Suppressor macrophage treated with lipopolysaccharide for 4 hours (primary cell): ENCODE measurements at regions not wholly inside any gene's neighbourhood (a gene's known extent, or its start where the extent isn't known, plus 50 kb on each side); places are given as distances from the start of the nearest gene placed in this dataset.
A peak's percentile ranks its signal among the peaks of the same experiment; 100 is the strongest.

Experiments used
- DNase-seq: peaks from one replicate; pipeline ENCODE4 v3.0.0-alpha.2; 2020

DNA sequence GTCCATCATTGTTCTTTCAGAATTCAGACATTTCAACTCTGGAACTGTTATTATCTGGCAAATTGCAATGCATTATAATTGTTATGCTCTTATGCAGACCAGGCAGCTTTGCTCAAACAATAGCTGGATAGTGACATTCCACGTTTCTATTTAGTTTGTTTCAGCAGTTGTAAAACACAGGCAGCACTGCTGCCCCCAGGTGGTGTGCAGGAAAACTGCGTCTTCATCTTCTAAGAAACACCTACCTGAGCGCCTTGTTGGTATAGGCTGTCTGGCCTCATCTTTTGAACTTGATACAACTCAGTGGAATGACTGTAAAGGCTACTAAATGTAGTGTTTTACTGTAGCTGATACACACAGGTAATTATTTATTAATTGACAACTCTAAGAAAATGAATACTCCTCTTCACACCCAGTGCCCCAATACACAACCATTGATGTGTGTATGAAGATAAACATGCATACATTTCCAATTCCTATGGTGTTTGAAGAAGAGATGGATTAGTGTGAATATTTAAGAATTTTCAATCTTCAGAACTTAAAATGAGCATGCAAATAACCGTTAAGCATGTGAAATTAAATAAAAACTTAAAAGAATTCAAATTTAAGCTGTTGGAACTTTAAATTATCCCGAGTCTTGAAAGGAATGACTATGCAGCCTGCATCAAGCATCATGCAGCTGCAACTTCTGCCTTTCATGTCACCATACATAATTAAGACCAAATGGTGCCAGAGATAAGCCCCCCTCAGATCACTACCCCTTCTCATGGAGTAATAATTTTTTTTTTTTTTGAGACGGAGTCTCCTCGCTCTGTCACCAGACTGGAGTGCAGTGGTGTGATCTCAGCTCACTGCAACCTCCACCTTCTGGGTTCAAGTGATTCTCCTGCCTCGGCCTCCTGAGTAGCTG, 85.6 kb downstream of the CD8B2 start:
- DNase-seq, result peak; percentile 47

DNA sequence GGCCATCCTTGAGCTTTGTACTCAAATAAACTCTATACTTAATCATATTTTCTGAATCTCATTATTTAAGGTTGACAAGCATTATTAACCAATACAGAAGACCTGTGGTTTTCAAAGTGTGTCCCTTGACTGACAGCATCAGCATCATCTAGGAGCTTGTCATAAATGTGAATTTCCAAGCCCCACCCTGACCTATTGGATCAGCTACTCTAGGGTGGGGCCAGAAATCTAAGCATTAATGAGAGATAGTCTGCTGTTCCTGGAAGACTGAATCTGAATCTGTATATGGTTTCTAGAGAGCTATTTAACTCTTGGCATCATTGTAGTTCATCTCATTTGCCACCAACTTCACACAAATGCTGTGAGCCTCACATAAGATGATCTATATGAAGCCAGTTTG, 86.6 kb downstream of the CD8B2 start:
- DNase-seq, result no peak

DNA sequence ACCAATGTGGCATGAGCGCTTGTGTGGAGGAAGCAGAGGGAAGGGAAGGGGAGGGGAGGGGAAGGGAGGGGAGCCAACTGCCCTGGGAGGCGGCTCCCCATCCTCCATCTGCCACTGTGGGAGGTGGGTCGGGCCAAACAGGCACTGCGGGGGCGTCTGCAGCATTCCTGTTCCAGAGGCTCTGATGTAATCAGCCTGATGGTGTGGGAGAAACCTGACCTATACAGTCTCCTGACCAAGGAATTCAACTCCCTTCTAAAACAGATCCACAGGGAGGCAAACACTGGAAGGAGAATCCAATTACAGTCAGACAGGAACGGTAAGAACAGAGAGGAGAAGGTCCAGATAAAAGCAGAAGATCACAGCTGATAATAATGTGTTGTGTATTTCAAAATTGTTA, 88.8 kb downstream of the CD8B2 start:
- DNase-seq, result no peak

DNA sequence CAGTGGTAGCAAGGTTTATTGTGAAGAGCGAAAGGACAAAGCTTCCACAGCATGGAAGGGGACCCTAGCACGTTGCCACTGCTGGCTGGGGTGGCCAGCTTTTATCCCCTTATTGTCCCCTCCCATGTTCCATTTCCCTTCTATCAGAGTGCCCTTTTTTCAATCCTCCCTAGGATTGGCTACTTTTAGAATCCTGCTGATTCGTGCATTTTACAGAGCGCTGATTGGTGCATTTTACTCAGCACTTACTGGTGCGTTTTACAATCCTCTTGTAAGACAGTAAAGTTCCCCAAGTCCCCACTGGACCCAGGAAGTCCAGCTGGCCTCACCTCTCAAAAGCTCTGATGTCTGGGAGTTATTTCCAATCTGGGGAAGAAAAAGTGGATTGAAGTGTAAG, 90.1 kb downstream of the CD8B2 start:
- no peak for DNase-seq

DNA sequence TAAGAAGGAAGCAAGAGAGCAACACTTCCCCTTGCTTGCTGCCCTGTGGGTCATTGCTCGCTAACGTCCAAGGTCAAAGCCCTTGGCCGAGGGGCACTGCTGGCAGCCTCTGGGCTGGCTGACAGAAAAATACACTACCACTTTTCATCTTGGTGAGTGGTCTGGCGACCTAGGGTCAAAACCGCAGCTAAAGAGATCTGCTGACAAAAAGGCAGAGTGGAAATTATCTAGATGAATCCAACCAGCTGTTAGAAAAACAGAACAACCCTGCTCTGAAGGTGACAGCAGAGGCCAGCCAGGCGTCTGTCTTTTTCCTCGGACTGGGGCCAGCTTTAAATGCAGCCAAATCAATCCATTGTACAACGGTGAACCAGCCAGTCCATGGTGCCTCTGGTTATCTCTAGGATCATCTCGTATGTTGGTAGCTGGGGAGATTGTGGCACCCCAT, 92.6 kb downstream of the CD8B2 start:
- DNase-seq, result no peak

DNA sequence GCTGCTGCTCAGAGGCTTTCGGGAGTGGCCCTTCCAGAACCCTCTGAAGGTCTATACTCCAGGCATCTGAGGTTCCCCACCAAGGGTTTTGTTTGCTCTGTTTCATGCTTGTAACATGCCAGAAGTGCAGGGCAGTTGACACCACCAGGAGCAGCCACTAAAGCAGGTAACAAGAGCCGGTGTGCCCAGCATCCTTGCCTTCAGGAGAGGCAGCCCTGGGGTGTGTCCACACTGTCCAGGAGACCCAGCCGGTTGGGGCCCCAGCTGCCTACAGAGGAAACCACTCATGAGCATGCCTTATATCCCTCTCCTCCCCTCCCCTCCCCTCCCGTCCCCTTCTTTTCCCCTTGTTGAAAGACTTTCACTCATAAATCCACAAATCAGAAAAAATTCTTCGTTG, 93.1 kb downstream of the CD8B2 start:
- DNase-seq, result no peak

DNA sequence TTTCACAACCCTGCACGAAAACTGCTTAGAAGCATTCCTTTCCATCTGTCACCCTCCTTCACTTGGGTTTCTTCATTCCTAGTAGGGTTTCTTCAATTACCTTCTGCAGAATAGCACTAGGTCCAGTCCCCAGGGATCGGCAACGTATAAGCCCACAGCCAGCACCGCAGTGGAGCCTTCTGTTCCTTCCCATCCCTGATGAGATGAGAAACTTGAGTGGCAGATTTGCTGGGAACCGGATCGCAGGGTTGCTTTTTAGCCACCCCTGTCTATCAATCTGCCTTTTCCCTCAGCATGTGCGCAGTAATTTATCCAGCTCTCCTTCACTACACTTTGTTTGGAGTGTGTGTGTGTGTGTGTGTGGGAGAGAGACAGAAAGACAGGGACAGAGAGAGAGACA, 94.2 kb downstream of the CD8B2 start:
- DNase-seq, result no peak

DNA sequence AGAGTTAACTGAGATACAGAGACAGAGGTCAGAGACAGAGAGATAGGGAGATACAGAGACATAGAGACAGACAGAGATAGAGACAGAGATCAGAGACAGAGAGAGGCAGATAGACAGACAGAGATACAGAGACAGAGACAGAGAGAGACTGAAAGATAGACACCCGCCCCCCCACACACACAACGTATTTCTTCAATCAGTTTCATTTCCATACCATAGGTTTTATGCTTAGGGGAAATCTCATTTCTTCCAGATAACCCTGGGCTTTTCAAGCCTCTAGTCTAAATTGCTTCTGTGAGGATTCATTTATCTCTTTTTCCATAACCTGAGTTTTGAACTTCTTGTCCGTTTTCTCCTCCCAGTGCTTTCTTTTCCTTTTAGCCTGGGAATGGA, 94.6 kb downstream of the CD8B2 start:
- peak; percentile 24 for DNase-seq

DNA sequence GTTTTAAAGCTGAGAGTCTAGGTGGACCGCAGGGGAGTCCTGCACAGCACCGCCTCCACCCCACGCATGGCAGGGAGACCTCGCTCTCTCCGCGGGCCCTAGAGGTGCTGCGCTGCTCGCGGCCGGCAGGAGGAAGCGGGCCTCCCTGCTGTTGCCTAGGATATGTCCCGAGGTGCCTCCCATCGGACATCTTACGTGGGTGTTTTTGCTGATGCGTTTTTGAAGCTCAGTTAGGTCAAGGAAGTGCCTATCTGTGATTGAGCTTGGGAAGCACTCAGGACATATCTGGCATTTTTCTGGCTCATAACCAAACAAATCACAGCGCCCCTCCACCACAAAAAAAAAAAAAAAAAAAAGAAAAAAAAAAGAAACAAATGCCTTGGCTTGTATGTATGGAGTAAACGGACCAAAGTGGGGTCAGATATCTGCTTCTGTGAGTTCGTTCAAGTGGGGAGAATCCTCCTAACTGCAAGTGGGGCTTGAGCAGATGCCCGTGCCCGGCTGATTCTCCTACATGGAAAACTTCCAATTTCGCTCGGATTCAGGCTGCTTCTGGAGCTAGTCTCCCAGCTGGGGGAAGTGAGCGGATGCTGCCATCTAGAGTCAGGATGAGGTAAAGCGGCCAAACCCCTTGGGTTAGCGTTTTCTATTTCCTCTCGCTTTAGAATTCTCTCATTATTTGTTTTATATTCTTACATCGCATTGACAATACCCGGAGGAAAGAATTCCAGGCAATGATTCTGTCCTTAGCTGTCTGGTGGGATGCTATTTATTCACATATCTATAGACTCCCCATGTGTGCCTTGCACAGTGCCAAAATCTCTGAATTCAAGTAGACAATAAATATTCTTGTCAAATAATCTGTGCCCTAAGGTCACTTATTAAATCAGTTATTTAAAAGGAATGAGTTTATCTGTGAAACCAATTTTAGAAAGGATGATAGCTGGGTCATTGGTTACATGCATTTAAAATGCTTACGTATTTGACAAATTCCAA, 95.3 kb downstream of the CD8B2 start:
- DNase-seq, result peak; percentile 84

DNA sequence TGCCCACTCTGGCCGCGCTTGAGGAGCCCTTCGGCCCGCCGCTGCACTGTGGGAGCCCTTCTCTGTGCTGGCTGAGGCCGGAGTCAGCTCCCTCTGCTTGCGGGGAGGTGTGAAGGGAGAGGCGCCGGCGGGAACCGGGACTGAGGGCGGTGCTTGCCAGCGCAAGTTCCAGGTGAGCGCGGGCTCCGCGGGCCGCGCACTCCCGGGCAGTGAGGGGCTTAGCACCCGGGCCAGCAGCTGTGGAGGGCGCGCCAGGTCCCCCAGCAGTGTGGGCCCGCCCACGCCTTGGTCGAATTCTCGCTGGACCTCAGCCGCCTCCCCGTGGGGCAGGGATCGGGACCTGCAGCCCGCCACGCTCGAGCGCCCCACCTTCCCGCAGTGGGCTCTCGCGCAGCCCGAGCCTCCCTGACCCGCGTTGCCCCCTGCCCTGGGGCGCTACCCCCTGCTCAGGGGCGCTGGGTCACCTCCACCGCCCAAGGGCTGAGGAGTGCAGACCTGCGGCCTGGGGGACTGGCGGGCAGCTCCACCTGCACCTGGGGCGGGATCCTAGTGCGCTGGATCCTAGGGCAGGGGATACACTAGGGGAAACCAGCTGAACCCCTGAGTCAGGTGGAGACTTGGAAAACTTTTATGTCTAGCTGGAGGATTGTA, 97.3 kb downstream of the CD8B2 start:
- no peak for DNase-seq

DNA sequence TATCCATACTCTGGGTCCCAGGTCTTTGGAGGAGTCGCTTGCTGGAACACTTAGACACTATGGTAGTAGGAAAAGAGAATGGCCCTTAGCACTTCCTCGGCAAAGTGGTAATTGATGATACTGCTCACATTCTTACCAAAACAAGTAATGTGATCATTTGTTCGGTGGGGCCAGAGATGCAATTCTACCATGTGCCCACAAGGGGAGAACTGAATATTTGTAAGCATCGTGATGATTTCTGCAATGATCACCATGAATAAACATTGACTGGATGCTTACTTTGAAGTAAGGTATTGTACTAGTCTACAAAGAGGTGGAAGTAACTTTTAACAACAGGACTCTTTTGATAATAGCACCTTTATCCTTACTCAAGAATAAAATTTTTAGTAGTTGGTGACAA, 109.7 kb downstream of the CD8B2 start:
- no peak for DNase-seq

DNA sequence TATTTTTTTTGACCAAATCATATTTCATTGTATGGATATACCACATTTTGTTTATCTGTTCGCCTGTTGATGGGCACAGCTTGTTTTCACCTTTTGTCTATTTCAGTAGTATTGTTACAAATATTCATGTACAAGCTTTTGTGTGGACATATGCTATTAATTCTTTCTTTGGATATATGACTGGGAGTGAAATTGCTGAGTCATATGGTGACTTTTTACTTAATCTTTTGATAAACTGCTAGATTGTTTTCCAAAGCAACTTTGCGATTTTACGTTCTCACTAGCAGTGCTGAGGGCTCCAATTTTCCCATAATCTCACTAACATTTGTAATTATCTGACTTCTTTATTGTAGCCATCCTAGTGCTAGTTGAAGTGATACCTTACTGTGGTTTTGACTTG, 112.4 kb downstream of the CD8B2 start:
- no peak for DNase-seq

DNA sequence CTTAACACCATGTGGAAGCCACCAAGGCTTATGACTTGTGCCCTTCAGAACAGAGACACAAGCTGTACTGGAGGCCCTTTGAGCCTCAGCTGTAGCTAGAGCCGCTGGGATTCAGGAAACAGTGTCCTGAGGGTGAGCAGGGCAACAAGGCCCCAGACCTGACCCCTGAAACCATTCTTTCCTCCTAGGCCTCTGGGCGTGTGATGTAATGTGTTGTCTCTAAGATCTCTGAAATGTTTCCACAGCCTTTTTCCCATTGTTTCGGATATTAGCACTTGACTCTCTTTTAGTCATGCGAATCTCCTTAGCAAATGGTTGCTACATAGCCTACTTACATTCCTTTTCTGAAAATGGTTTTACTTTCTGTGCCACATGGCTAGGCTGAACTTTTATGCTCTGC, 114.9 kb downstream of the CD8B2 start:
- no peak for DNase-seq

DNA sequence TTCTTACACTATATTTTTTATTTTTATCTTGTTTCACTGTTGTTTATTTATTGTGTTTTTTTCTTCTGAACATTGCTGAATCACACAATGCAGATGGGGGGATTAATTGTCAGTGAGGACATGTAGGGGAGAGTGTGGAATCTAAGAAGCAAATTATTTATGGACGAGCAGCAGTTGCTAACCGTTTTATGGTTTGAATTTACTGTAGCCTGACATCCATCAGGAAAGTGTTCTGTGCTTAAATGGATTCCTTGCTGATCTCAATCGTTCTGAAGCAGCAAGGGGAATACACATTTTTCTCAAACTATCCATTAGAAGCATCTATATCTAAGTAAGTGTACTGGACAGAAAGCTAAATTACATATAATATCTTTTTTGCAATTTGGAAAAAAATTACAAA, 119.5 kb downstream of the CD8B2 start:
- DNase-seq, result no peak

DNA sequence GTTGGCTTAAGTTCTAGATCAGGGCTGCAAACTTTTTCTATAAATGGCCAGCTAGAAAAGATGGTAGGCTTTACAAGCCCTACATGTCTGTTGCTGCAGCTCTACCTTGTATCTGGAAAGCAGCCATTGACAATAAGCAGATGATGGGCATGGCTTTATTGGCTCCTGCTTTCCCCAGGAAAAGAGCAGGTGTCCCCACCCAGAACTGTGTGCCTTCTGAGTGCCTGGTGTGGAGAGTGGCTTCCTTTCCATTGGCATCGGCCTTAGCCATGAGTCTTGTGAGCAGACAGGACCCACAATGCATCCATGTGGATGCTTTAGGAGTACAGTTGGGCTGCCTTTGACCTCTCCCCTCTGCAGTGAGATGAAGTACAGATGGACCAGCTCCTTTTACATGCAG, 120.2 kb downstream of the CD8B2 start:
- DNase-seq, result no peak

DNA sequence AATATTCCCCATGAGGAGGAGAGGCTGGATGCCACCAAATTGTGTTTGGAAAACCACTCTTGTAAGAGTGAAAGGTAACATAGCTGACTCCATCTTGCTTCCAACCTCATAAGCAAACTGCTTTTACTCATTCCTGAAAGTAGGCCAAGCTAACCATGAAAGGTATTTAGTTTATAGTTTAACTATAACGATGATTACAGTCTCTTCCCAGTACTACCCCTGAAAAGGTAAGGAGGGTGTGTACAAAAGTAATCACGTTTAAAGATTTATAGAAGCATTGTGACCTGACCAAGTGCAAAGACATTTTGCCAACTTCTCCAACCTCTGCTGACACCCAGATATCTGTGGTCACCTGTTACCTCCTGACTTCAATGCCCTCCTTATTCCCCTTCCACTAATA, 122.6 kb downstream of the CD8B2 start:
- DNase-seq, result no peak

DNA sequence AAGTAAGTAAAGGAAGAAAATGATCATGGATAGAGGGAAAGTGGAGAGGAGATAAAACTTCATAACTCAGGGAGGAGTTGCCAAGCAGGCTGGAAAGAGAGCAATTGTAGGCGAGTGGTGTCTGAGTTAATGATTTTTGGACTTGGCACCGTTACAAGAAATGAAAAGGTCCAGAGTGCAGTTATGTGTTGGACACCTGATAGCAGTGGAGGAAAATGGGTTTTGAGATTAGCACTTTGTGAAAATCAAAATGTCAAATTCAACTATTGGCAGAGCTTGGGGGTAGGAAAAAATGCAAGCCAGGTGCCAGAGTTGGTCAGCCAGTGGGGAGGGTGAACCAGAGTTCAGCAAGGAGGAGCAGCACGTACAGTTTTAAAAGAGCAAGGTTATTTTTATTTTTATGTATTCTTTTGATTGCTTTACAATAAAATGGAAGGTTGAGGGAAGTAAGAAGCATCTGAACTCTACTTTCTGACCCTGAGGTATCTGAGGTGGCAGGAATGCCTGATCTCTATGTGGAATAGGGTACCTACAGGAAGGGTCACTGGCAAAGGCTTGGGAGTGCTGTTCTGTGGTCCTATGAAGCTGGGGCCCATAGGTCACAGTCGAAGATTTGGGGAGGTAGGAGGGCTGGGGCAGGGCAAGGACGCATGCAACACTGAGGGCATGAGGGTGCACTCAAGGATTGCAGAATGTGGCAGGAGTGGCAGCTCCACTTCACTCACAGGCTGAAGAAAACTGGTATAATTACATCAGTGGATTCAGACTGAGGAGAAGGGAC, 127.5 kb downstream of the CD8B2 start:
- DNase-seq, result no peak

DNA sequence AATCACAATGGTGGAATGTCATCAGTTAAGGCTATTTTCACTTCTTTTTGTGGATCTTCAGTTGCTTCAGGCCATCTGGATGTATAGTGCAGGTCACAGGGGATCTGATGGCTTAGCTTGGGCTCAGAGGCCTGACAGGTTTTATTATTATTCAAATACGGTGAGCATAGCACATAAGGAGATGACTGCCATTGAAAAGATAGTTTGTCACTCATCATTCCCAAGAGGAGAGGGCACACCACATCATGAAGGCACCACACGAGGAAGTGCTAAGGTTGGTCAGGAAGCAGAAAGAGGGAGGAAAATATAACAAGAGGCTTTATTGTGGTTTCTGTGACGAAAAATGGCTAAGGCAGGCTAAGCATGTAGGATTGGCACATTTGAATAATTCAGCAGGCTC, 131.4 kb downstream of the CD8B2 start:
- DNase-seq, result no peak

DNA sequence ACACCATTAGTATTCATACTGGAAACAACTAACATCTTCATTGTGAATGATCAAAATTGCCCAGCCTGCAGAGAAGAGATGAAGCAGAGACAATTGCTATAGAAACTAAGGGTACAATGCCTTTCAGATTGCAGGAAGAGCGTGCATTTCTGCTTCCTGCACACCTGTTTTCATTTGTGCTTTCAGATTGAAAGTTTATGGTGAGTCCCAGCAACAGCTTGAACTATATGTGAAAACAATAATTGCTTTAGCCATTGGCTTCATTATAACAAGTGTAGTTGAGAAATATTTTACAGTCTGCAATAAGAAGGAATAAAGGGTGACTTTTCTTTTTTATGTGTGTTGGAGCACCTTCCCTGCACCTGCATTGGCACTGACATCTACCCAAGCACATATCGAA, 136.3 kb downstream of the CD8B2 start:
- no peak for DNase-seq

DNA sequence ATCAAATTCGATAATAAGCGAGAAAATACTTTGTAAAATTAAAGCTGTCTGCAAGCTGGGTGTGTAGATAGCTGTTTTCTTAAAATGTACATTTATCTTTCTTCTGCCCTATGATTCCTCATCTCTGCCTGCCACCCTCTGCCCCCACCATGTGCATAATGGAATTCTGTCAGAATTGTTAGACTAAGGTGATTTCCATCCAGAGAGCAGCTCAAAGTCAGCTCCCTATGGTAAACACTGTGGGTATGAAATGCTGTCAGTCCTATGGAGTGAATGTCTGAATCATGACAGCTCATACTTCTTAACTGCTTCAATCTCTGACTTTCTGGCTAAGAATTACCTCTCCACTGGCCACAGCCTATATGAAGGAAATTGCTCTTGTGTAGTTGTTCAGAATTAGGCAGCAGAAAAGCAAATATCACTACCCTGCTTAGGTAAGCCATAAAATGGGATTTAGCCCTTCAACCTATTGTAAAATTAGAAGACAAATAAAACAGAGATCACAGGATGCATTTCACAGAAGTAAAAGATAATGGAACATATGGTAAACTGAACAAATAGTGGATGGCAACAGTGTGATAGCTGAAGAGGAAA, 137.7 kb downstream of the CD8B2 start:
- no peak for DNase-seq

DNA sequence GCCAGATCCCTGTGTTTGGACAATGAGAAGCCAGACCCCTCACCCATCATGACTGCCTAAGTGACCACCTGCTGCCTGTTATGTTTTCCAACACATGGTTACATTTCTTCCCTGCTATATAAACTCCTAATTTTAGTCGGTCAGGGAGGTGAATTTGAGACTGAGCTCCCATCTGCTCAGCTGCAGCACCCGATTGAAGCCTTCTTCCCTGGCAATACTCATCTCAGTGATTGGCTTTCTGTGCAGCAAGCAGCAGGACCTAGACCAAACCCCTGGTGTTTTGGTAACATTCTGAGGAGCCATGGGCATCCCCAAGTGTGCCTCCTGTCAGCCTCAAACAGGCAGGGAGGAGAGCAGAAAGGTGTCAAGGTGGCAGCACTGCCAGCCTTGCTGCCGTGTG, 141.2 kb downstream of the CD8B2 start:
- no peak for DNase-seq

DNA sequence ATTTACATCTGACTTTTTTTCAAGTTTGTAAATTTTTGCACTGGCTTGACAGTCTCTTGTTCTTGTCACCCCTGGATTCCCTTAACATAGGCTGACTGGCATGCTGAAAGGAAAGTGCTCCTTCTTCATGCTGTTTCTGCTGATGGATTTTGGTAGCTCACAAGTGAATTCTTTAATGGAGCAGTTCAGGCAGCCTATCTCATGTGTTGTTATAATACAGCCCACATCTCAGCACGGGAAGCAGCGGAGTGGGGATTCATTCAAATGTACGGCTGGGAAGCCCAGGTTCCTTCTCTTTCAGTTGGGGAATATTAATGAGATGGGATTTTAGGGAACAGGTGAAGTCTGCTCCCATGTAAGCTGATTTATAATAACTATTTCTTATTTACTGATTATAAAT, 142.8 kb downstream of the CD8B2 start:
- DNase-seq, result no peak
